ENCODE measurements at regions not wholly inside any gene's neighbourhood (a gene's known extent, or its start where the extent isn't known, plus 50 kb on each side); places are given as distances from the start of the nearest gene placed in this dataset.

DNA sequence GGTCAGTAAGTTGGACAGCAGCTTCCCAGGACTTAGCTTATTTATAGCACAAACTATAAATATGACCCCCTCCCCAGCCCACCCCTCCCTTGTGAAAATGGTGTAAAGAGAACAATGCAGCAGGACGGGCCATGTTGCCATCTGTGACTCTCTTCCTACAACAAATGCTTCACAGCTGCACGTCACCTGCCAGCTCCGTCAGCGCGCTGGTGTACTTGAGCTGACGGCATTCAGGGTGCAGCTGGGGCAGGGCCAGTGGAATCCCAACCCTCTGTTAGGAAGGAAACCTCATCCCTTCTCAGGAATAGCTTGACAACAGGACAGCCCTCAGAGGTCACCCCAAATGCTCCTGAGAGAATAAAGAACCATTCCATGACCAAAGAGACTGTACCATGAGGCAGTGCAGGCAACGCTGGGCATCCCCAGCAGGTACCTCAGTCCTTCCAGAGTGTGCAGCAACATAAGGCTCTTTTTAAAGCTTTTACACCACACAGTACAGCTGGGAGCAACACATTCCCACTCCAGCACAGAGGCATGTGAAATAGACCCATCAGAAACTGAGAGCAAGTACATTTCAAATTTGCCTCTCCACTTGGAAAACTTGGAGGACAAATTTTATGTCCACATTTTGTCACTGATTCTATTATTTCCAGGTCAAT lies 85.0 kb downstream of the ATP1A1 start:
- TF ChIP-seq, protein P1, sequence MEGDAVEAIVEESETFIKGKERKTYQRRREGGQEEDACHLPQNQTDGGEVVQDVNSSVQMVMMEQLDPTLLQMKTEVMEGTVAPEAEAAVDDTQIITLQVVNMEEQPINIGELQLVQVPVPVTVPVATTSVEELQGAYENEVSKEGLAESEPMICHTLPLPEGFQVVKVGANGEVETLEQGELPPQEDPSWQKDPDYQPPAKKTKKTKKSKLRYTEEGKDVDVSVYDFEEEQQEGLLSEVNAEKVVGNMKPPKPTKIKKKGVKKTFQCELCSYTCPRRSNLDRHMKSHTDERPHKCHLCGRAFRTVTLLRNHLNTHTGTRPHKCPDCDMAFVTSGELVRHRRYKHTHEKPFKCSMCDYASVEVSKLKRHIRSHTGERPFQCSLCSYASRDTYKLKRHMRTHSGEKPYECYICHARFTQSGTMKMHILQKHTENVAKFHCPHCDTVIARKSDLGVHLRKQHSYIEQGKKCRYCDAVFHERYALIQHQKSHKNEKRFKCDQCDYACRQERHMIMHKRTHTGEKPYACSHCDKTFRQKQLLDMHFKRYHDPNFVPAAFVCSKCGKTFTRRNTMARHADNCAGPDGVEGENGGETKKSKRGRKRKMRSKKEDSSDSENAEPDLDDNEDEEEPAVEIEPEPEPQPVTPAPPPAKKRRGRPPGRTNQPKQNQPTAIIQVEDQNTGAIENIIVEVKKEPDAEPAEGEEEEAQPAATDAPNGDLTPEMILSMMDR (IDR thresholded peaks at IDR 0.05), result no peak
- no peak for TF ChIP-seq POLR2A (IDR thresholded peaks at IDR 0.05)

Measured in Peyer's patch (tissue), 4 donors.